H9 (cell line): ENCODE measurements at regions not wholly inside any gene's neighbourhood (a gene's known extent, or its start where the extent isn't known, plus 50 kb on each side); places are given as distances from the start of the nearest gene placed in this dataset.

Experiments
- DNase-seq: peaks from one replicate; pipeline ENCODE4 v3.0.0-alpha.2; 2017
- H2AFZ ChIP-seq: one replicate; pipeline ENCODE4 v1.6.1; 2013; ENCODE audit warnings: mild to moderate bottlenecking, low read length, control low read depth, moderate library complexity
- H2AK5ac ChIP-seq: 2 replicates; pipeline ENCODE4 v1.6.1; 2013; ENCODE audit warnings: low read length, control low read depth, mixed read lengths; ENCODE audit not compliant: insufficient read length
- H2BK120ac ChIP-seq: one replicate; pipeline ENCODE4 v1.6.1; 2013; ENCODE audit warnings: low read depth, mild to moderate bottlenecking, low read length, control low read depth, inconsistent platforms; ENCODE audit not compliant: poor library complexity, severe bottlenecking
- H2BK12ac ChIP-seq: 2 replicates; pipeline ENCODE4 v1.6.1; 2013; ENCODE audit warnings: low read length, control low read depth, mixed read lengths, low read depth; ENCODE audit not compliant: insufficient read length
- H2BK15ac ChIP-seq: 2 replicates; pipeline ENCODE4 v1.6.1; 2013; ENCODE audit warnings: low read depth, low read length, control low read depth
- H2BK20ac ChIP-seq: one replicate; pipeline ENCODE4 v1.6.1; 2013; ENCODE audit warnings: low read depth, mild to moderate bottlenecking, low read length, control low read depth, inconsistent platforms; ENCODE audit not compliant: poor library complexity, severe bottlenecking
- H2BK5ac ChIP-seq: 2 replicates; pipeline ENCODE4 v1.6.1; 2013; ENCODE audit warnings: low read length, control low read depth, mixed read lengths; ENCODE audit not compliant: insufficient read length
- H3K14ac ChIP-seq: 2 replicates; pipeline ENCODE4 v1.6.1; 2013; ENCODE audit warnings: low read length, control low read depth; ENCODE audit not compliant: insufficient read depth
- H3K18ac ChIP-seq: 2 replicates; pipeline ENCODE4 v1.6.1; 2013; ENCODE audit warnings: low read depth, mild to moderate bottlenecking, mixed read lengths, low read length, control low read depth; ENCODE audit not compliant: insufficient read length
- H3K23ac ChIP-seq: 2 replicates; pipeline ENCODE4 v1.6.1; 2013; ENCODE audit warnings: low read length, control low read depth, mixed read lengths, low read depth; ENCODE audit not compliant: insufficient read length
- H3K23me2 ChIP-seq: 2 replicates; pipeline ENCODE4 v1.6.1; 2013; ENCODE audit warnings: low read depth, mild to moderate bottlenecking, mixed read lengths, low read length, control low read depth; ENCODE audit not compliant: insufficient read length, poor library complexity, severe bottlenecking
- H3K27ac ChIP-seq: 2 replicates; pipeline ENCODE4 v1.5.1; 2013; ENCODE audit warnings: low read length, control low read depth, mixed read lengths, low read depth; ENCODE audit not compliant: insufficient read length
- H3K27me3 ChIP-seq: 2 replicates; pipeline ENCODE4 v1.6.1; 2013; ENCODE audit warnings: low read length, control low read depth, inconsistent platforms; ENCODE audit not compliant: insufficient read depth
- H3K4ac ChIP-seq: 2 replicates; pipeline ENCODE4 v1.6.1; 2013; ENCODE audit warnings: low read depth, mild to moderate bottlenecking, control low read depth, inconsistent platforms, low read length, moderate library complexity
- H3K4me1 ChIP-seq: 2 replicates; pipeline ENCODE4 v1.6.1; 2013; ENCODE audit warnings: low read length, control low read depth, inconsistent platforms; ENCODE audit not compliant: insufficient read depth
- H3K4me2 ChIP-seq: 2 replicates; pipeline ENCODE4 v1.6.1; 2013; ENCODE audit warnings: low read length, control low read depth, mixed read lengths; ENCODE audit not compliant: insufficient read length, insufficient read depth
- H3K56ac ChIP-seq: 2 replicates; pipeline ENCODE4 v1.6.1; 2013; ENCODE audit warnings: low read depth, mild to moderate bottlenecking, mixed read lengths, low read length, control low read depth; ENCODE audit not compliant: insufficient read length
- H3K79me1 ChIP-seq: 2 replicates; pipeline ENCODE4 v1.6.1; 2013; ENCODE audit warnings: low read depth, mild to moderate bottlenecking, moderate library complexity, low read length, control low read depth, inconsistent platforms; ENCODE audit not compliant: insufficient read depth, poor library complexity, severe bottlenecking
- H3K79me2 ChIP-seq: 2 replicates; pipeline ENCODE4 v1.6.1; 2013; ENCODE audit warnings: low read length, control low read depth, inconsistent platforms; ENCODE audit not compliant: insufficient read depth
- H3K9ac ChIP-seq: 2 replicates; pipeline ENCODE4 v1.6.1; 2013; ENCODE audit warnings: low read length, control low read depth, mixed read lengths; ENCODE audit not compliant: insufficient read length; ENCODE audit errors: extremely low read depth
- H3K9me3 ChIP-seq: one replicate; pipeline ENCODE4 v1.6.1; 2013; ENCODE audit warnings: low read depth, low read length, inconsistent platforms; ENCODE audit not compliant: control insufficient read depth
- H3T11ph ChIP-seq: one replicate; pipeline ENCODE4 v1.6.1; 2013; ENCODE audit warnings: mild to moderate bottlenecking, low read length, control low read depth, inconsistent platforms
- H4K20me1 ChIP-seq: one replicate; pipeline ENCODE4 v1.6.1; 2013; ENCODE audit not compliant: control insufficient read depth, insufficient read length, insufficient read depth
- H4K5ac ChIP-seq: 2 replicates; pipeline ENCODE4 v1.6.1; 2013; ENCODE audit warnings: low read depth, mild to moderate bottlenecking, mixed read lengths, low read length, control low read depth; ENCODE audit not compliant: insufficient read length
- H4K8ac ChIP-seq: replicated peaks from 2 replicates; pipeline ENCODE4 v1.6.1; 2013; ENCODE audit warnings: low read length, control low read depth, mixed read lengths, low read depth; ENCODE audit not compliant: insufficient read length
- H4K91ac ChIP-seq: 2 replicates; pipeline ENCODE4 v1.6.1; 2013; ENCODE audit warnings: low read depth, mild to moderate bottlenecking, moderate library complexity, mixed read lengths, low read length, control low read depth; ENCODE audit not compliant: insufficient read length
- H3K27ac Mint-ChIP-seq, 3 experiments: 2 replicates in 2 of 3; 3 replicates in 1 of 3; pipeline ENCODE4 v1.8.0; 2020 to 2021; ENCODE audit warnings: mixed read lengths in 3 of 3, mild to moderate bottlenecking in 1 of 3, moderate library complexity in 1 of 3
- H3K27me3 Mint-ChIP-seq: 2 replicates; pipeline ENCODE4 v1.8.0; 2021; ENCODE audit warnings: low read depth, mild to moderate bottlenecking, moderate library complexity, mixed read lengths
- H3K36me3 Mint-ChIP-seq, 3 experiments: 2 replicates in 2 of 3; 3 replicates in 1 of 3; pipeline ENCODE4 v1.8.0; 2020 to 2021; ENCODE audit warnings: low read depth in 3 of 3, mixed read lengths in 3 of 3; ENCODE audit not compliant: insufficient read depth in 1 of 3
- H3K4me1 Mint-ChIP-seq, 2 experiments: 2 replicates each; pipeline ENCODE4 v1.8.0; 2020; ENCODE audit warnings: mixed read lengths in 2 of 2
- H3K4me3 Mint-ChIP-seq, 2 experiments: 2 replicates in 1 of 2; 3 replicates in 1 of 2; pipeline ENCODE4 v1.8.0; 2020 to 2021; ENCODE audit warnings: mild to moderate bottlenecking in 2 of 2, mixed read lengths in 2 of 2, moderate library complexity in 1 of 2
- H3K9me3 Mint-ChIP-seq, 2 experiments: 2 replicates in 1 of 2; 3 replicates in 1 of 2; pipeline ENCODE4 v1.8.0; 2020; ENCODE audit warnings: mild to moderate bottlenecking in 2 of 2, mixed read lengths in 2 of 2, moderate library complexity in 1 of 2
- CTCF ChIP-seq: fragments of 200-600 bp; sonication (generic); conservative IDR thresholded peaks from 3 replicates; pipeline ENCODE4 v1.8.0; 2021; ENCODE audit warnings: antibody characterized with exemption, mild to moderate bottlenecking
- WGBS: extraction: QIAGEN DNeasy Blood & Tissue Kit; methylation state at CpG from one replicate; pipeline ENCODE4 v1.1.7; 2013; ENCODE audit warnings: missing lambda C conversion rate, low lambda C conversion rate, mixed read lengths; ENCODE audit not compliant: insufficient read length; ENCODE audit errors: extremely low coverage; 5-methylcytosine and 5-hydroxymethylcytosine counted together

- Histone ChIP-seq H3K27ac (no peak overlapping the region), H3K18ac (no peak overlapping the region), H3K23me2 (no peaks in the 10 kb centered on the region), H4K91ac (no peak overlapping the region), H2BK120ac (no peak overlapping the region), H3K9me3 (no peaks in the 10 kb centered on the region), H2BK12ac (no peak overlapping the region), H2BK5ac (no peak overlapping the region), H4K5ac (no peak overlapping the region), H3K79me2 (no peaks in the 10 kb centered on the region), H3T11ph (no peak overlapping the region), H3K4me1 (no peaks in the 10 kb centered on the region), H4K8ac (no peak overlapping the region), H3K23ac (no peak overlapping the region), H2BK20ac (no peak overlapping the region), H2AFZ (no peak overlapping the region), H3K79me1 (no peaks in the 10 kb centered on the region), H3K56ac (no peak overlapping the region), H3K27me3 (no peaks in the 10 kb centered on the region), H3K14ac (no peak overlapping the region), H3K4me2 (no peak overlapping the region), H4K20me1 (no peaks in the 10 kb centered on the region), H3K9ac (no peak overlapping the region), H3K4ac (no peak overlapping the region), H2BK15ac (no peak overlapping the region), H2AK5ac (no peak overlapping the region)
- no CpG with 5 or more reads among the region's 2 CpGs for WGBS
- no peak overlapping the region for H3K27ac Mint-ChIP-seq
- H3K4me3 Mint-ChIP-seq: no peak overlapping the region
- DNase-seq: no peak
- no peak for TF ChIP-seq CTCF
- H3K27me3 Mint-ChIP-seq: peaks cover 20% of the 10 kb centered on the region
- no peaks in the 10 kb centered on the region for H3K36me3 Mint-ChIP-seq
- H3K4me1 Mint-ChIP-seq: peaks cover 5 to 16% of the 10 kb centered on the region in 2 experiments
- H3K9me3 Mint-ChIP-seq: peaks cover 6 to 10% of the 10 kb centered on the region in 2 experiments
Observed at GRCh38 chr14:70245026-70245425, 56.3 kb upstream of the SLC8A3 start.
